Type B pancreatic cell (in vitro differentiated cells): ENCODE measurements at regions not wholly inside any gene's neighbourhood (a gene's known extent, or its start where the extent isn't known, plus 50 kb on each side); places are given as distances from the start of the nearest gene placed in this dataset.

ENCODE experiments used
- DNase-seq: peaks from one replicate; pipeline ENCODE4 v3.0.0; 2021; ENCODE audit warnings: mixed read lengths; ENCODE audit not compliant: unreplicated experiment; ENCODE audit errors: extremely low spot score
- H3K27ac Mint-ChIP-seq: 2 replicates; pipeline ENCODE4 v1.8.0; 2021; ENCODE audit warnings: mild to moderate bottlenecking, mixed read lengths
- H3K27me3 Mint-ChIP-seq: 2 replicates; pipeline ENCODE4 v1.8.0; 2021; ENCODE audit warnings: mixed read lengths
- H3K36me3 Mint-ChIP-seq: 2 replicates; pipeline ENCODE4 v1.8.0; 2021; ENCODE audit warnings: mixed read lengths
- H3K4me1 Mint-ChIP-seq: one replicate; pipeline ENCODE4 v1.8.0; 2021; ENCODE audit warnings: mixed read lengths; ENCODE audit not compliant: unreplicated experiment
- H3K4me3 Mint-ChIP-seq: 2 replicates; pipeline ENCODE4 v1.8.0; 2021; ENCODE audit warnings: mild to moderate bottlenecking, mixed read lengths
- H3K9me3 Mint-ChIP-seq: 2 replicates; pipeline ENCODE4 v1.8.0; 2021; ENCODE audit warnings: mixed read lengths
- TF ChIP-seq, protein P1 (sequence below): fragments of 200-600 bp; sonication (generic); conservative IDR thresholded peaks from 2 replicates; pipeline ENCODE4 v1.5.0; 2021; ENCODE audit warnings: antibody characterized with exemption, mild to moderate bottlenecking

DNA sequence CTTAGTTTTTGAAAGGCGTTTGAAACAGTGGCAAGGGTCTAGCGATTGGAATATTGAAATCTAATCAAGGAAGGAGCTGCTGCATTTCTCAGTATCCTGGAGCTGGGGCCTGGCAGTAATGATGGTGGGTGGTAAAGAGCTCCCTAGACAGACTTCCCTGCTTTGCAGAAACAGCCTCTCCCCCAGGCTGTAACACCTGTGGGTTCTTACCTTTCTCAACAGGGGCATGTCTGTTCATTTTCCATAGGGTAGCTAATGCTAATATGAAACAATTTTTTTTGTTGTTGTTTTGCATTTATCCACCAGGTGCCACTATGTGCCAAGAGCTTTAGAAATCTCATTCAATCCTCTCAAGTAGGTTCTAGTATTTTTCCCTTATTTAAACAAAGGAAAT lies 345.5 kb downstream of the REEP3 start:
- no peak for DNase-seq
- H3K9me3 Mint-ChIP-seq, result no peaks in the 10 kb centered on the region
- H3K27me3 Mint-ChIP-seq, result peaks cover 36% of the 10 kb centered on the region
- no peak overlapping the region for H3K27ac Mint-ChIP-seq
- no peaks in the 10 kb centered on the region for H3K36me3 Mint-ChIP-seq
- H3K4me3 Mint-ChIP-seq, result no peak overlapping the region
- TF ChIP-seq, protein P1, sequence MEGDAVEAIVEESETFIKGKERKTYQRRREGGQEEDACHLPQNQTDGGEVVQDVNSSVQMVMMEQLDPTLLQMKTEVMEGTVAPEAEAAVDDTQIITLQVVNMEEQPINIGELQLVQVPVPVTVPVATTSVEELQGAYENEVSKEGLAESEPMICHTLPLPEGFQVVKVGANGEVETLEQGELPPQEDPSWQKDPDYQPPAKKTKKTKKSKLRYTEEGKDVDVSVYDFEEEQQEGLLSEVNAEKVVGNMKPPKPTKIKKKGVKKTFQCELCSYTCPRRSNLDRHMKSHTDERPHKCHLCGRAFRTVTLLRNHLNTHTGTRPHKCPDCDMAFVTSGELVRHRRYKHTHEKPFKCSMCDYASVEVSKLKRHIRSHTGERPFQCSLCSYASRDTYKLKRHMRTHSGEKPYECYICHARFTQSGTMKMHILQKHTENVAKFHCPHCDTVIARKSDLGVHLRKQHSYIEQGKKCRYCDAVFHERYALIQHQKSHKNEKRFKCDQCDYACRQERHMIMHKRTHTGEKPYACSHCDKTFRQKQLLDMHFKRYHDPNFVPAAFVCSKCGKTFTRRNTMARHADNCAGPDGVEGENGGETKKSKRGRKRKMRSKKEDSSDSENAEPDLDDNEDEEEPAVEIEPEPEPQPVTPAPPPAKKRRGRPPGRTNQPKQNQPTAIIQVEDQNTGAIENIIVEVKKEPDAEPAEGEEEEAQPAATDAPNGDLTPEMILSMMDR, result peak; percentile 57
- peaks cover 3% of the 10 kb centered on the region for H3K4me1 Mint-ChIP-seq

DNA sequence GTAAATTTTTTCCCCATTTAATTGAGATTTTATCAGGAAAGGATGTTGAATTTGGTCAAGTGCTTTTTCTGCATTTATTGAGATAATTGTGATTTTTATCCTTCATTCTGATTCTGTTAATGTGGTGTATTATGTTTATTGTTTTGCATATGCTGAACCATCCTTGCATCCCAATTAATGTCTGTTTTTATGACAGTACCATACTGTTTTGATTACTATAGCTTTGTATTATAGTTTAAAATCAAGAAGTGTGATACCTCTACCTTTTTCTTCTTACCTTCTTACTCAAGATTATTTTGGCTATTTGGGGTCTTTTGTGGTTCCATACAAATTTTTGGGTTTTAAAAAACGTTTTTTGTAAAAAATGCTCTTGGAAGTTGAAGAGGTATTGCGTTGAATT lies 357.2 kb downstream of the REEP3 start:
- Mint-ChIP-seq H3K4me1 (no peaks in the 10 kb centered on the region), H3K27ac (no peak overlapping the region), H3K9me3 (no peaks in the 10 kb centered on the region)

DNA sequence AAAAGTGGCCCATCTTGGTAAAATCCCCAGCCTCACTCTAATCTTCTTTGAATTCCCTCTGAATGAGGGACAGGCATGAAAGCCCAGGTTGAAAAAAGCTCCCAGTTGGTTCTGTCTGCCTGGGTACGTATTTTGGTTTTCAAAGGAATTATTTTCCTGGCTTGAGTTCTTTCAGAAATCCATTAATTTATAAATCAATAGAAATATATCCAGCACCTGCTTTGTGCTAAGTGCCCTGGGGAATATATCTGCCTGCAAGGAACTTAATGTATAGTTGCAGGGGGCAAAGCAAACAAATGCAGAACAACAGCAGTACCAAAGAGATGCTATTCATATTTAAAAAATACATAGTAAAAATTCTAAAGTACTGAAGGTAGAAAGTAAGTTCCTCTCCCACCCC lies 362.7 kb downstream of the REEP3 start:
- H3K9me3 Mint-ChIP-seq, result no peaks in the 10 kb centered on the region
- no peaks in the 10 kb centered on the region for H3K4me1 Mint-ChIP-seq
- H3K4me3 Mint-ChIP-seq, result no peak overlapping the region
- DNase-seq, result no peak
- peaks cover 7% of the 10 kb centered on the region for H3K27me3 Mint-ChIP-seq
- no peaks in the 10 kb centered on the region for H3K36me3 Mint-ChIP-seq
- TF ChIP-seq, protein P1, result no peak
- no peak overlapping the region for H3K27ac Mint-ChIP-seq

More for the DNA sequence above, 357.2 kb downstream of the REEP3 start:
- no peaks in the 10 kb centered on the region for H3K27me3 Mint-ChIP-seq
- DNase-seq, result no peak
- H3K4me3 Mint-ChIP-seq, result no peak overlapping the region
- no peaks in the 10 kb centered on the region for H3K36me3 Mint-ChIP-seq
- TF ChIP-seq, protein P1, result no peak

DNA sequence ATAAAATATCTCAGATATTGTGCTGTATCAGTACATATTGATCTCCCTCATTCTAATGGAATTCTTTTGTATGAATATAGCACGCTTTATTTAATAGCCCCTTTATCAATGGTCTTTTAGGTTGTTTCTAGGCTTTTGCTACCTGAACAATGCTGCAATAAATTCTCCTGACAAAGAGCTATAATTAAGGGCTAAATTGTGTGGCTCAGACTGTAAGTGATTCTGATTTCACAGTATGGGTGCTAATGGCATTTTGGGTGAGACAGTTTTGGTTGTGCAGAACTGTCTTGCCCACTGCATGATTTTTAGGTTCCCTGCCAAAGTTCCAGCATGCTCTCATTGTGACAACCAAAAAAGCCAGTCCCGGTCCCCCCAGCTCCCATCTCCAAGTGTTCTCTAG lies 363.2 kb downstream of the REEP3 start:
- H3K4me1 Mint-ChIP-seq, result peaks cover 3% of the 10 kb centered on the region
- no peak overlapping the region for H3K4me3 Mint-ChIP-seq
- no peak overlapping the region for H3K27ac Mint-ChIP-seq
- H3K36me3 Mint-ChIP-seq, result no peaks in the 10 kb centered on the region
- no peaks in the 10 kb centered on the region for H3K9me3 Mint-ChIP-seq
- H3K27me3 Mint-ChIP-seq, result peaks cover 8% of the 10 kb centered on the region
- no peak for DNase-seq
- TF ChIP-seq, protein P1, result no peak

DNA sequence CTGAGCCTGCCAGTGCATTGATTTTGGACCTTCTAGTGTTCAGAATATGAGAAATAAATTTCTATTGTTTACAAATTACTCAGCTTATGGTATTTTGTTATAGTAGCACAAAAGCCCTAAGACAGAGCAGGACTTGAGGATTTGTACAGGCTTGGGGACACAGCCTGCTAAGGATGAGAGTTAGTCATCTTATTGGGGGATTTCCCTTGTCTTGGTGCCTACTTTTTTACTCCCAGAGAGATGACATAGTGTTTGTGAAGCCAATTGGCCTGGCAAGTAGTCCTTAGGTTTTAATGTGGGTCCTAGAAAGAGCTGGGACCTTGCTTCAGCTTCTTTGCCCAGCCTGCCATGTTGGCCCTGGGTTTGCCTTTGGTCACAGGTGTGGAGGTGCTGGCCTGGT lies 364.0 kb downstream of the REEP3 start:
- no peaks in the 10 kb centered on the region for H3K9me3 Mint-ChIP-seq
- no peaks in the 10 kb centered on the region for H3K36me3 Mint-ChIP-seq
- H3K4me1 Mint-ChIP-seq, result peaks cover 3% of the 10 kb centered on the region
- peaks cover 8% of the 10 kb centered on the region for H3K27me3 Mint-ChIP-seq
- no peak overlapping the region for H3K27ac Mint-ChIP-seq
- DNase-seq, result no peak
- TF ChIP-seq, protein P1, result no peak
- H3K4me3 Mint-ChIP-seq, result no peak overlapping the region
